NCI-H2107 treated with DMSO at 0.1 percent for 48 hours (cell line): ENCODE measurements at regions not wholly inside any gene's neighbourhood (a gene's known extent, or its start where the extent isn't known, plus 50 kb on each side); places are given as distances from the start of the nearest gene placed in this dataset.
"Not testable (repeated sequence)": the region's sequence is repeated elsewhere in the genome, so short reads cannot be mapped to it uniquely, and the experiment has no call there.

ENCODE experiments used
- DNase-seq: peaks from one replicate; lab custom pipeline; 2025; ENCODE audit not compliant: unreplicated experiment; lab: John Stamatoyannopoulos, UW

DNA sequence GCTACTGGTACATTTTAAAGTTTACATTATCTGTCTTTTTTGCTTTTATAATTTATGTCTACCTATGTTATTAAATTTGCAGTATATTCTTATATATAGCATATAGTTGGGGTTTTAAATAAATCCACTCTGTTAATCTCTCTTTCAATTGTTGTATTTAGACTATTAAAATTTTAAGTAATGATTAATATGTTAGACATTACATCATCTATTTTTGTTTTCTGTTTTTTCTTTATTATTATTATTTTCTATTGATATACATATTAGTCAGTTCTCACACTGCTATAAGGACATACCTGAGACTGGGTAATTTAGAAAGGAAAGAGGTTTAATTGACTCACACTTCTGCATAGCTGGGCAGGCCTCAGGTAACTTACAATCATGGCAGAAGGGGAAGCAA is 1338.2 kb upstream of the GJE1 start:
- no peak for DNase-seq

GRCh38 chr6:140790109-140790508 is 1342.6 kb upstream of the GJE1 start:
- no peak for DNase-seq

DNA sequence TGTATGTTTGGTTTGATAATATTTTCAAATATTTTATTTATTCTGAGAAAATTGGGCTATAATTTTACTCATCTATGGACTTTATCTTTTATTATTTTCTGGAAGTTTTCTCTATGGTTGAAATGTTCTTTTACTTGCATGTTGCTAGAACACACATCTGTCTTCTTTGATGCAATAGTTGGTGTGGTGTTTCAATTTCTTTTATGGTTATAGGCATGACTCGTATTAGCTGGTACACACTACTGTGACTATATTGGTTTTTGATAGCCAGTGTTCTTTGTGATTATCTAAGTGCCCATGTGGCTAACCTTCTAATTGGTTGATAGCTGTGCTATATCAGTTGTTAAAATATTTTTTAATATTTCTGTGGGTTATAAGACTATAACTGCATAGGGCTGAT is 1343.3 kb upstream of the GJE1 start:
- no peak for DNase-seq

GRCh38 chr6:140785926-140786325 is 1346.8 kb upstream of the GJE1 start:
- no peak for DNase-seq

GRCh38 chr6:140784573-140784972 is 1348.2 kb upstream of the GJE1 start:
- no peak for DNase-seq

DNA sequence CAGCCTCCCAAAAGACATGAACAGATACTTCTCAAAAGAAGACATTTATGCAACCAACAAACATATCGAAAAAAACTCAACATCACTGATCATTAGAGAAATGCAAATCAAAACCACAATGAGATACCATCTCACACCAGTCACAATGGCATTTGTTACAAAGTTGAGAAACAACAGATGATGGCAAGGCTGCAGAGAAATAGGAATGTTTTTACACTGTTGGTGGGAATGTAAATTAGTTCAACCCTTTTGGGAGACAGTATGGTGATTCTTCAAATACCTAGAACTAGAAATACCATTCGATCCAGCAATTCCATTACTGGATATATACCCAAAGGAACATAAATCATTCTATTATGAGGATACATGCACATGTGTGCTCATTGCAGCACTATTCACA is 1349.2 kb upstream of the GJE1 start:
- not testable (repeated sequence) for DNase-seq

GRCh38 chr6:140782941-140783340 is 1349.8 kb upstream of the GJE1 start:
- DNase-seq, result no peak

DNA sequence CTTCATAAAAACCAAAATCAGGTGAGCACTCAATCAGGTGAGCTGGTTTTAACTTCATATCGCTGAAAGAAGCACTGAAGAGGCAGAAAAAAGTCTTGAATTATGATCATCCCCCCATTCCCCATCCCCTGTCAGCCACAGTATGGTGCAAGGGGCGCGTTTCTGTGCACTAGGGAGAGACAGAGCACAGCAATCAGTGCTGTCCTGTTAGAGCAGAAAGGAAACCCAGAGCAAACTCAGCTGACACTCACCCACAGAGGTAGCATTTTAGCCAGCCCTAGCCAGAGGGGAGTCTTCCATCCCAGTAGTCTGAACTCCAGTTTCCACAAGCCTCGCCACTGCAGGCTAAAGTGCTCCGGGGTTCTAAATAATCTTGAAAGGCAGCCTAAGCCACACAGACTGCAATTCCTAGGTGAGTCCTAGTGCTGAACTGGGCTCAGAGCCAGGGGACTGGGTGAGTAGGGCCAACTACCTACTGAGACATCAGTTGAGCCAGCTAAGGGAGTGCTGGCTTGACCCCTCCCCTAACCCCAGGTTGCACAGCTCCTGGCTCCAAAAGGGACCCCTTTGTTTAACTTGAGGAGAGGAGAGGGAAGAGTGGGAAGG is 1352.6 kb upstream of the GJE1 start:
- no peak for DNase-seq

- no peak for DNase-seq
Observed at GRCh38 chr6:140779341-140779740, 1353.4 kb upstream of the GJE1 start.

GRCh38 chr6:140777780-140778179 is 1354.9 kb upstream of the GJE1 start:
- DNase-seq, result no peak

DNA sequence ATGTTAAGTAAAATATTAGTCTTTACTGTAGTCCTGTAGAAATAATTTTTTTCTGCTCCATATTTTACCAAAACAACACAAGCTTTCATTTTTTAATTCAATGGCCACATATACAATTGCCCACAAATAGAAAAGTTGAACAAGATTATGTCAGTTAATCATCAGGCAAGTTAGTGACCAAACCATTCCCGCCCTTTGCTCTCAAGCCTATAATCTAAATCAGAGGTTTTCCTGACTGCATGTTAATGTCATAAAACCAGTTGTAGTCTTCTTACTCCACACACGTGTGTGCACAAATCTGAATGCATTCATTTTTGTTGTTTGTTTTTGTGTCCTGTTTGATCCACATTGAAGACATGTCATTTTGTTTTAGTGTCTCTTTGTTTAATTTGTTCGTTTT is 1357.7 kb upstream of the GJE1 start:
- no peak for DNase-seq

- DNase-seq, result peak; percentile 29
Observed at GRCh38 chr6:140774080-140774505, 1358.6 kb upstream of the GJE1 start.

DNA sequence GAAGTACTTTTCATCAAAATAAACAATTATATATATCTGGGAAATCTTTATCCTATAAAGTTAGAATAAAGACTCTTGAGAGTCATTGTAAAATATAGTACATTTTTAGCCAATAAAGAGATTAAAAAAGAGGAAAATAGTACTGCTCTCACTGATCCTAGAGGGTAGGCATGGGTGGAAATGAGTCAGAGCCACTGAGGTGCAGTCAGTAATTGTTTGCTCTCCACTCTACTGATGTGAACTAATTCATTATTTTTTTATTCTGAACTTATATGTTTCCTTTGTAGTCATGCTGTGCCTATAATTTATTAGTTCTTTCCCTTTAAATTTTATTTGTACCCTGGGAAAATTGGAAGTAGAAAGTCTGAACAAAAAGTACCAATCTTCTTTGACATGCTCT is 1359.4 kb upstream of the GJE1 start:
- DNase-seq, result no peak

DNA sequence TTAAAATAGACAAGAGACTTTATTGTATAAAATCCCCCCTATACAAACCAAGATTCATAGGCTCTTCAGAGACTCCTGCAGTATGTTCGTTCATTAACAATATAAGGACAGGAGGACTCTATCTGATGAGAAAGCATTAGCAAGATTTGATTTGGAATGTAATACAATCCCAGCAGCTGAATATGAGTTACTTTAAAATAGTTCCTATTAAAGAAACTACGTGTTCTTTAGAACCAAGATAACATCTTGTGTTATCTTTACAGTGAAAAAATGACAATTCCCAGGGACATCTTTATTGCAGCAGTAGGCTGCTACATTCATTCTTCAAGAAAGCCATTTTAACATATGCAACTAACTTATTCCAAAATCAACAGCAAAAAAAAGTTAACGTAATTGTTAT is 1360.1 kb upstream of the GJE1 start:
- DNase-seq, result no peak

DNA sequence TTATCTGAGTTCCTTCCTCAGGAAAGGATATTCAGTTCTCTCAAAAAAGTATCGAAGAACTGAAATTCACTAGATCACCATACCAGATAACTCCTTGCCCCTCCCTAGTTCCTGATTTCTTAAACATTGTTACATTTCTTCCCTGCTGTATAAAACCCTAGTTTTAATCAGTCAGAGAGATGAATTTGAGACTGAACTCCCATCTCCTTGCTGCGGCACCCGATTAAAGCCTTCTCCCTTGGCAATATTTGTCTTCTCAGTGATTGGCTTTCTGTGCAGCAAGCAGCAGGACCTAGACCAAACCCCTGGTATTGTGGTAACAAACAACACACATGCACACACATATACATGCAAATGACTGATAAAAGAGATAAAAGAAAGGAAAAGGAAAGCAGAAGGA is 1364.6 kb upstream of the GJE1 start:
- no peak for DNase-seq

DNA sequence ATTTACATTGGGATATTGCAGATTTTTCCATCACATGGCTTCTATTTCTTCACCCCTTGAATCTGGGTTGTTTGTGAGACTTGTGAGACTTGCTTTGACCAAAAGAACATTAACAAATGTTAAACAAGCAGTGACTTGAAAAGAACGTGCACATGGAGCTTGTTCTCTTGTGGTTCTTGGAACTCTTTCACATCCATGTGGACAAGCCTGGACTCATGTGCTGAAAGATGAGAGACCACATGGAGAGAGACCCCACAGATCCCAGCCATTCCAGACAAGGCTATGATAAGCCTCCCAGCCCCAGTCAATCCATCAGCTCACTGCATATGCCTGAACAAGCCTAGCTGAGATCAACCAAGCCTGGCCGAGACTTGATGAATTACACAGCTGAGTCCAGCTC is 1365.7 kb upstream of the GJE1 start:
- DNase-seq, result no peak

GRCh38 chr6:140758169-140758877 is 1374.4 kb upstream of the GJE1 start:
- DNase-seq, result no peak

- DNase-seq, result no peak
Observed at GRCh38 chr6:140752234-140752633, 1377.8 kb upstream of the CITED2 start.

GRCh38 chr6:140747114-140747513 is 1372.7 kb upstream of the CITED2 start:
- no peak for DNase-seq

DNA sequence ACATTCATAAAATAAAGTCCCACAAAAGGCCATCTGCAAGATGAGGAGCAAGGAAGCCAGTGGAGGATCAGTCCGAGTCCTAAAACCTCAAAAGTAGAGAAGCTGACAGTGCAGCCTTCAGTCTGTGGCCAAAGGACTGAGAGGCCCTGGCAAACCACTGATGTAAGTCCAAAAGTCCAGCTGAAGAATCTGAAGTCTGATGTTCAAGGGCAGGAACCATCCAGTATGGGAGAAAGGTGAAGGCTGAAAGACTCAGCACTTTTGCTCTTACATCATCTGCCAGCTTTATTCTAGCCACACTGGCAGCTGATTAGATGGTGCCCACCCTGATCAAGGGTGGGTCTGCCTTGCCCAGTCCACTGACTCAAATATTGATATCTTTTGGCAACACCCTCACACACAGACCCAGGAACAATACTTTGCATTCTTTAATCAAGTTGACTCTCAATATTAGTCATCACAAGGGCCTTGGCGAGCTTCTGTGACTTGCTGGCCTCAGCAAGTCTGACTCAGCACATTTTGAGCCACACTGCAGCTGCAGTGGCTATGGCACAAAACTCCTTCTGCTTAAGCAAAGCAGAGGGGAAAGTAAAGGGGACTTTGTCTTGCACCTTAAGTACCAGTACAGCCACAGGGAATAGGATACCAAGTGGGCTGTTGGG is 1370.3 kb upstream of the CITED2 start:
- DNase-seq, result no peak

GRCh38 chr6:140736231-140736630 is 1361.8 kb upstream of the CITED2 start:
- DNase-seq, result no peak

DNA sequence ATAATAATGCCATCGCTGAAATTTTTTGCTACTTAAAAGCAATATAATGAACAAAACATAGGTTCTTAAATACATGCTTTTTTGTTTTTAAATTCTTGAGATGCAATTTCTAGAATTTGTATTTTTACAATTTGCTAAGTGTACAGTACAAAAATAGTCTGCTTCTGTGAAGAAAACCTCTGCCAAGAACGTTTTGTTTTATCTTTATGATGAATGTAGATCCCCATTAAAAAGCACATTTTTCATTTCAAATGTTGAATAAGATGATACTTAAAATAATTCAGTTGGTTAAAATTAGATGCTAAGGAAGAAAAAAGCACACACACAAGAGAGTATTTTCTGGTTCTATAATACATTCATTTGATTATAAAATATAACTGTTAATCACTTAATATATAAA is 1358.5 kb upstream of the CITED2 start:
- DNase-seq, result no peak
